Thyroid gland (tissue), 4 donors: ENCODE measurements at regions not wholly inside any gene's neighbourhood (a gene's known extent, or its start where the extent isn't known, plus 50 kb on each side); places are given as distances from the start of the nearest gene placed in this dataset.

Experiments used
- POLR2A ChIP-seq, 2 donors: fragments of 450-650 bp; IDR thresholded peaks; one replicate each; pipeline ENCODE4 v1.6.1; 2017; ENCODE audit warnings: antibody characterized with exemption in 2 of 2, mild to moderate bottlenecking in 2 of 2, moderate library complexity in 1 of 2
- TF ChIP-seq, protein P1 (sequence below), 6 experiments: fragments of 200-600 bp in 3 of 6; fragments of 450-650 bp in 3 of 6; sonication (generic) in 3 of 6; IDR thresholded peaks; one replicate each; pipeline ENCODE4 v1.5.1; 2016 to 2019; ENCODE audit warnings: antibody characterized with exemption in 6 of 6, mild to moderate bottlenecking in 2 of 6, inconsistent platforms in 1 of 6, moderate library complexity in 1 of 6

DNA sequence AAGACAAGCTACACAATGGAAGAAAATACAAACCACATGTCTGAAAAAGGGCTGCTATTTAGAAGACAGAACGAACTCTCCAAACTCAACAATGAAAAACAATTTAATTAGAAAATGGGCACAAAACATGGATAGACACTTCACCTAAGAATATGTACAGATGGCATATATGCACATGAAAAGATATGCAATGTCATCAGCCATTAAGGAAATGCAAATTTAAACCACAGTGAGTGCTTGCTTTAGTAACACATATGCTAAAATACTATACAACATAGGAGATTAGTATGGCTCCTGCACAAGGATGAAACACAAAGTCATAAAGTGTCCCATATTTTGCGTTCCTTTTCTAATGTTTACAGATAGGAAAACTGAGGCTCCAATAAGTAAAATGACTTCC lies 60.4 kb upstream of the FAM83B start:
- TF ChIP-seq, protein P1, sequence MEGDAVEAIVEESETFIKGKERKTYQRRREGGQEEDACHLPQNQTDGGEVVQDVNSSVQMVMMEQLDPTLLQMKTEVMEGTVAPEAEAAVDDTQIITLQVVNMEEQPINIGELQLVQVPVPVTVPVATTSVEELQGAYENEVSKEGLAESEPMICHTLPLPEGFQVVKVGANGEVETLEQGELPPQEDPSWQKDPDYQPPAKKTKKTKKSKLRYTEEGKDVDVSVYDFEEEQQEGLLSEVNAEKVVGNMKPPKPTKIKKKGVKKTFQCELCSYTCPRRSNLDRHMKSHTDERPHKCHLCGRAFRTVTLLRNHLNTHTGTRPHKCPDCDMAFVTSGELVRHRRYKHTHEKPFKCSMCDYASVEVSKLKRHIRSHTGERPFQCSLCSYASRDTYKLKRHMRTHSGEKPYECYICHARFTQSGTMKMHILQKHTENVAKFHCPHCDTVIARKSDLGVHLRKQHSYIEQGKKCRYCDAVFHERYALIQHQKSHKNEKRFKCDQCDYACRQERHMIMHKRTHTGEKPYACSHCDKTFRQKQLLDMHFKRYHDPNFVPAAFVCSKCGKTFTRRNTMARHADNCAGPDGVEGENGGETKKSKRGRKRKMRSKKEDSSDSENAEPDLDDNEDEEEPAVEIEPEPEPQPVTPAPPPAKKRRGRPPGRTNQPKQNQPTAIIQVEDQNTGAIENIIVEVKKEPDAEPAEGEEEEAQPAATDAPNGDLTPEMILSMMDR (IDR thresholded peaks at IDR 0.05), result no peak
- no peak for TF ChIP-seq POLR2A (IDR thresholded peaks at IDR 0.05)
